Mesothelial cell of epicardium (in vitro differentiated cells): ENCODE measurements at regions not wholly inside any gene's neighbourhood (a gene's known extent, or its start where the extent isn't known, plus 50 kb on each side); places are given as distances from the start of the nearest gene placed in this dataset.

ENCODE experiments used
- DNase-seq, 2 experiments: peaks; one replicate each; pipeline ENCODE4 v3.0.0; 2021; ENCODE audit warnings: low spot score in 2 of 2; ENCODE audit not compliant: unreplicated experiment in 2 of 2
- H3K27ac Mint-ChIP-seq: 2 replicates; pipeline ENCODE4 v1.8.0; 2021; ENCODE audit warnings: mixed read lengths
- H3K27me3 Mint-ChIP-seq: 2 replicates; pipeline ENCODE4 v1.8.0; 2021; ENCODE audit warnings: low read depth, mixed read lengths
- H3K36me3 Mint-ChIP-seq: 2 replicates; pipeline ENCODE4 v1.8.0; 2021; ENCODE audit warnings: mixed read lengths
- H3K4me1 Mint-ChIP-seq: 2 replicates; pipeline ENCODE4 v1.8.0; 2021; ENCODE audit warnings: mixed read lengths
- H3K4me3 Mint-ChIP-seq: 2 replicates; pipeline ENCODE4 v1.8.0; 2021; ENCODE audit warnings: mild to moderate bottlenecking, moderate library complexity, mixed read lengths
- H3K9me3 Mint-ChIP-seq: 2 replicates; pipeline ENCODE4 v1.8.0; 2021; ENCODE audit warnings: mixed read lengths
- TF ChIP-seq, protein P1 (sequence below): fragments of 200-600 bp; sonication (generic); IDR thresholded peaks from one replicate; pipeline ENCODE4 v1.5.0; 2021; ENCODE audit warnings: antibody characterized with exemption; ENCODE audit not compliant: unreplicated experiment

DNA sequence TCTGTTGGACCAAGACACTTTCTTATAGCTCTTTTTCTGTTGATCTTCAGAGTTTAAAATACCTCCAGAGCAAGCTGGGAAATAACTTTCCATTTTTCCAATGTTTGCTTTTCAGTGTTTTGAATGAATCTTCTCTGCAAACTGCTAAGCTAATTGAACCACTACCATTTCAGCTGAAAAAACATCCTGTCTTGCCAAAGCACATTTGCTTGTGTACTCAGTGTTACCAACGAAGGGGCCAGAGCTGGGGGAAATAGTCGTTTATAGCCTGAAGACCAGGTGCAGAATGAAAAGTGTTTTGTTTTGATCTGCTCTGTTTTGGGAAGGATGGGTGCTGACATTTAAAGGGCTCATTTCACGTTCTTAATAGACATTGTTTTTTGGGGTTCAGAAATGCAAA lies 88.4 kb upstream of the CLNK start:
- Mint-ChIP-seq H3K27ac (no peak overlapping the region), H3K27me3 (no peaks in the 10 kb centered on the region), H3K4me3 (no peak overlapping the region), H3K4me1 (peaks cover 6% of the 10 kb centered on the region), H3K9me3 (peaks cover 12% of the 10 kb centered on the region), H3K36me3 (no peaks in the 10 kb centered on the region)
- TF ChIP-seq, protein P1, sequence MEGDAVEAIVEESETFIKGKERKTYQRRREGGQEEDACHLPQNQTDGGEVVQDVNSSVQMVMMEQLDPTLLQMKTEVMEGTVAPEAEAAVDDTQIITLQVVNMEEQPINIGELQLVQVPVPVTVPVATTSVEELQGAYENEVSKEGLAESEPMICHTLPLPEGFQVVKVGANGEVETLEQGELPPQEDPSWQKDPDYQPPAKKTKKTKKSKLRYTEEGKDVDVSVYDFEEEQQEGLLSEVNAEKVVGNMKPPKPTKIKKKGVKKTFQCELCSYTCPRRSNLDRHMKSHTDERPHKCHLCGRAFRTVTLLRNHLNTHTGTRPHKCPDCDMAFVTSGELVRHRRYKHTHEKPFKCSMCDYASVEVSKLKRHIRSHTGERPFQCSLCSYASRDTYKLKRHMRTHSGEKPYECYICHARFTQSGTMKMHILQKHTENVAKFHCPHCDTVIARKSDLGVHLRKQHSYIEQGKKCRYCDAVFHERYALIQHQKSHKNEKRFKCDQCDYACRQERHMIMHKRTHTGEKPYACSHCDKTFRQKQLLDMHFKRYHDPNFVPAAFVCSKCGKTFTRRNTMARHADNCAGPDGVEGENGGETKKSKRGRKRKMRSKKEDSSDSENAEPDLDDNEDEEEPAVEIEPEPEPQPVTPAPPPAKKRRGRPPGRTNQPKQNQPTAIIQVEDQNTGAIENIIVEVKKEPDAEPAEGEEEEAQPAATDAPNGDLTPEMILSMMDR, result no peak
- no peak for DNase-seq

DNA sequence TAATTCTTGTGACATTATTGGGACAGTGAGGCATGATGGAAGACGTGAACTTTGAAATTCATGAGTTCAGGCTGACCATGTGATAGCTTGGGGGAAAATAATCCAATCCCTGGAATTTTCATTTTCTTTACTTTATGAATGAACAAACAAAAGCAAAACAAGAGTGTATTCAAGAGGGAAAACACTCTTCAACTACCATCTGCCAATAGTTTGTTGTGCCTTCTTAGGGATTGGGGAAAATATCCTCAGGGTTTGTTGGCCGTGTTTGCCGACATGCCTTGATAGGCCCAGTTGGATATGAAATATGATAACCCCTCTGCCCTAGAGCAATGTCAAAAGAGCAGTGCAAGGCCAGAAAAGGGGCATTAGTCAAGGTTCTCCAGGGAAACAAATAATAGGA lies 80.8 kb upstream of the CLNK start:
- TF ChIP-seq, protein P1, result no peak
- Mint-ChIP-seq H3K27me3 (no peaks in the 10 kb centered on the region), H3K4me1 (peaks cover 16% of the 10 kb centered on the region), H3K4me3 (no peak overlapping the region), H3K27ac (no peak overlapping the region), H3K9me3 (peaks cover 4% of the 10 kb centered on the region), H3K36me3 (no peaks in the 10 kb centered on the region)
- DNase-seq, result no peak

DNA sequence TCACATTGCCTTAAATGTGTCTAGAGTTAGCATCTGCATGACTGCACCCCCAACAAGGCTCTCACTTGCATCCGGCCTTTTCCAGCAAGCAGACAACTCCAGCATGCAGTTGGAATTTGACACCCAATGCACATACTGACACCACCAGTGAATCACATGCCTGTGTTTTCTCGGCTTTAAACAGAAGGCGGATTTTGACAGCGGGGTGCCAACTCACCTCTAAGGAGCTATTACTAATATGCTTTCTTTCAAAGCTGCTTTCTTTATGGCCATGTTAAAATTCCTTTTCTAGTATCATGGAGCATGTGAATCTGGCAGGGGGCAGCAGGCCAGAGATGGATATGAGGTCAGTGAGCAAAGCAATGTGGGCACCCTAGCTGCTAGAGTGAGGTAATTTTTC lies 78.0 kb upstream of the CLNK start:
- Mint-ChIP-seq H3K9me3 (peaks cover 4% of the 10 kb centered on the region), H3K27me3 (no peaks in the 10 kb centered on the region), H3K36me3 (no peaks in the 10 kb centered on the region), H3K27ac (no peak overlapping the region), H3K4me1 (peaks cover 16% of the 10 kb centered on the region), H3K4me3 (no peak overlapping the region)
- DNase-seq, result no peak
- TF ChIP-seq, protein P1, result no peak

DNA sequence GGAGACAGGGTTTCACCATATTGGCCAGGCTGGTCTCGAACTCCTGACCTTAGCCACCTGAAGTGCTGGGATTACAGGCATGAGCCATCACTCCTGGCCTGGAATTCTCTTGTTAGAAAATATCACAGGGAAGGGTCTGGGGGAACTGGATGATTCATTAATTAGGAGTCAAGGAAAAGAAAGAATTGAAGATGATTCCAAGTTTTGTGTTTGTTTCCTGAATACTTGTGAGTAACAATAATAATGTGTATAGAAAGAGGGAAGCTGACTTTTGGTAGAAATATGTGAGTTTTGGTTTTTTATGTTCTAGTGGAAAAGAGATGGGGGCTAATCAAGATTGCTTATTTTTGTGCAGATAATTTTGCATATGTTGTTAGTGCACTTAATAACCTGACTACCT lies 77.3 kb upstream of the CLNK start:
- Mint-ChIP-seq H3K9me3 (peaks cover 4% of the 10 kb centered on the region), H3K27ac (no peak overlapping the region), H3K27me3 (no peaks in the 10 kb centered on the region), H3K4me3 (no peak overlapping the region), H3K4me1 (peaks cover 16% of the 10 kb centered on the region), H3K36me3 (no peaks in the 10 kb centered on the region)
- TF ChIP-seq, protein P1, result no peak
- no peak for DNase-seq

DNA sequence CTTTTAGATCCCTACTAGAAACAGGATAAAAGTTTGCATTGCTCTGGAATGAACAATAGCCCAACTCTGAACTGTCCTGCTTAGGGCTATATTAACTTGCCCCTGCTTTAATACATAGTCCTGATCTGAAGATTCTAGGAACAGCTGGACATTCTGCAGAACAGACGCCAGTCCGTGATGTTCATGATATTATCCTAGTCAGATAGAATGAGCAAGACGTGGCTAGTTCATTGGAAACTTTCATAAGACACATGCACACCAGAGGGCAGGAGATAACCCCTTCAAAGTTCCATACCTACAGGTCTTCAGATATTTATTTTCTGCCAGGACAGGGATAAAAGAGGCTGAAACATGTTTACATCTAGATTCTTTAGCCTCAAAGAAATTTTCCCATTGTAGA lies 75.5 kb upstream of the CLNK start:
- no peaks in the 10 kb centered on the region for H3K36me3 Mint-ChIP-seq
- H3K27me3 Mint-ChIP-seq, result no peaks in the 10 kb centered on the region
- H3K4me1 Mint-ChIP-seq, result peaks cover 11% of the 10 kb centered on the region
- H3K4me3 Mint-ChIP-seq, result no peak overlapping the region
- no peak for DNase-seq
- no peaks in the 10 kb centered on the region for H3K9me3 Mint-ChIP-seq
- TF ChIP-seq, protein P1, result no peak
- no peak overlapping the region for H3K27ac Mint-ChIP-seq

DNA sequence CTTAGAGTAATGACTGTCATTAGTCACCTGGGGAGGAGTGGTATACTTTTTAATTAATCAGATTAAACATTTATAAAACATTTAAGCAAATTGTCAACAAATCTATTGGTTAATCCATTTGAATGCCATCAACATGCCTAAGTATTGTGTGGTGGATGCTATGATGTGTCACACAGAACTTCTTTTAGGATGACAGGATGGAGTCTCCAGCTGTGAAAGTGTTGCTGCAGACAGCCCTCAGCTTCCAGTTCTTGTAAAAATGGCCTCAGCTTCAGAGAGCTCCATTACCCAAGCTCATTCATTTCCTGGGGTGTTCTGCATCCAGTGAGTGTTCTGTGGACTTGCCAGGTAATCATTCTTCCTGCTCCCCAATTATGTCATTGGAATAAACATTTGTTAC lies 74.3 kb upstream of the CLNK start:
- Mint-ChIP-seq H3K27me3 (no peaks in the 10 kb centered on the region), H3K4me3 (no peak overlapping the region), H3K36me3 (no peaks in the 10 kb centered on the region), H3K4me1 (peaks cover 10% of the 10 kb centered on the region), H3K9me3 (no peaks in the 10 kb centered on the region), H3K27ac (no peak overlapping the region)
- TF ChIP-seq, protein P1, result no peak
- DNase-seq, result no peak
